GM23338 (cell line): ENCODE measurements at regions not wholly inside any gene's neighbourhood (a gene's known extent, or its start where the extent isn't known, plus 50 kb on each side); places are given as distances from the start of the nearest gene placed in this dataset.

Experiments
- ATAC-seq: fragments of 200-7000 bp; cut with Tn5 transposase; 3 replicates; pipeline ENCODE4 v1.9.1; 2020
- DNase-seq: peaks from one replicate; pipeline ENCODE4 v3.0.0-alpha.2; 2015; ENCODE audit warnings: low spot score
- H2AFZ ChIP-seq: fragments of 200-600 bp; sonication (generic); 2 replicates; pipeline ENCODE4 v1.8.0; 2016; ENCODE audit warnings: antibody characterized with exemption, mild to moderate bottlenecking, moderate library complexity
- H3F3A ChIP-seq: fragments of 200-600 bp; sonication (generic); replicated peaks from 2 replicates; pipeline ENCODE4 v1.8.0; 2017; ENCODE audit warnings: antibody characterized with exemption, mixed run types, low read depth
- H3K27ac ChIP-seq: fragments of 200-600 bp; sonication (generic); 2 replicates; pipeline ENCODE4 v1.6.1; 2016; ENCODE audit warnings: low read depth
- H3K27me3 ChIP-seq: fragments of 200-600 bp; sonication (generic); 2 replicates; pipeline ENCODE4 v1.8.0; 2016; ENCODE audit warnings: mild to moderate bottlenecking, mixed run types, moderate library complexity; ENCODE audit not compliant: insufficient read depth
- H3K36me3 ChIP-seq: fragments of 200-600 bp; sonication (generic); 2 replicates; pipeline ENCODE4 v1.8.0; 2016; ENCODE audit warnings: mild to moderate bottlenecking; ENCODE audit not compliant: insufficient read depth
- H3K4me1 ChIP-seq: fragments of 200-600 bp; sonication (generic); 2 replicates; pipeline ENCODE4 v1.8.0; 2016; ENCODE audit warnings: mild to moderate bottlenecking, moderate library complexity; ENCODE audit not compliant: insufficient read depth
- H3K4me2 ChIP-seq: fragments of 200-600 bp; sonication (generic); 2 replicates; pipeline ENCODE4 v1.7.1; 2017; ENCODE audit warnings: mixed run types
- H3K4me3 ChIP-seq: fragments of 200-600 bp; sonication (generic); 2 replicates; pipeline ENCODE4 v1.6.1; 2016; ENCODE audit warnings: mixed run types
- H3K79me2 ChIP-seq: fragments of 200-600 bp; sonication (generic); replicated peaks from 2 replicates; pipeline ENCODE4 v1.8.0; 2017; ENCODE audit warnings: mild to moderate bottlenecking; ENCODE audit not compliant: insufficient read depth
- H3K9me2 ChIP-seq: fragments of 200-600 bp; sonication (generic); 2 replicates; pipeline ENCODE4 v1.8.0; 2017; ENCODE audit not compliant: insufficient read depth
- H4K20me1 ChIP-seq: fragments of 200-600 bp; sonication (generic); replicated peaks from 2 replicates; pipeline ENCODE4 v1.8.0; 2017; ENCODE audit warnings: mild to moderate bottlenecking; ENCODE audit not compliant: insufficient read depth
- H3K27ac Mint-ChIP-seq: 2 replicates; pipeline ENCODE4 v1.8.0; 2020; ENCODE audit warnings: inconsistent platforms, mild to moderate bottlenecking, moderate library complexity, mixed read lengths
- H3K27me3 Mint-ChIP-seq: 3 replicates; pipeline ENCODE4 v1.8.0; 2022; ENCODE audit warnings: low read depth, mild to moderate bottlenecking, moderate library complexity, mixed read lengths, inconsistent platforms; ENCODE audit not compliant: insufficient read depth, poor library complexity
- H3K36me3 Mint-ChIP-seq: 3 replicates; pipeline ENCODE4 v1.8.0; 2021; ENCODE audit warnings: low read depth, mild to moderate bottlenecking, inconsistent platforms, moderate library complexity, mixed read lengths
- H3K4me1 Mint-ChIP-seq: 3 replicates; pipeline ENCODE4 v1.8.0; 2020; ENCODE audit warnings: mild to moderate bottlenecking, inconsistent platforms, mixed read lengths
- H3K4me3 Mint-ChIP-seq: 3 replicates; pipeline ENCODE4 v1.8.0; 2021; ENCODE audit warnings: moderate library complexity, mild to moderate bottlenecking, inconsistent platforms, mixed read lengths
- H3K9me3 Mint-ChIP-seq: 3 replicates; pipeline ENCODE4 v1.8.0; 2020; ENCODE audit warnings: moderate library complexity, mild to moderate bottlenecking, inconsistent platforms, mixed read lengths
- CREB1 ChIP-seq: fragments of 250-450 bp; sonication (Bioruptor Pico); IDR thresholded peaks from 2 replicates; pipeline ENCODE4 v1.5.0; 2020; ENCODE audit warnings: low read depth, mild to moderate bottlenecking, moderate library complexity
- CTCF ChIP-seq, 2 experiments: fragments of 200-600 bp in 1 of 2; sonication (generic) in 1 of 2; conservative IDR thresholded peaks; 2 replicates each; pipeline versions ENCODE4 v1.5.1 to v1.6.1; 2016 to 2017; ENCODE audit warnings: antibody characterized with exemption in 2 of 2, low read depth in 2 of 2, mild to moderate bottlenecking in 2 of 2, moderate library complexity in 1 of 2
- ETS1 ChIP-seq: IDR thresholded peaks from 2 replicates; pipeline ENCODE4 v1.6.1; 2016; ENCODE audit warnings: antibody characterized with exemption
- EZH2 ChIP-seq: fragments of 200-600 bp; sonication (generic); IDR thresholded peaks from one replicate; pipeline ENCODE4 v1.8.0; 2017; ENCODE audit warnings: antibody characterized with exemption, mild to moderate bottlenecking, low read depth; ENCODE audit not compliant: unreplicated experiment
- EZH2phosphoT487 ChIP-seq: fragments of 200-600 bp; sonication (generic); IDR thresholded peaks from one replicate; pipeline ENCODE4 v1.8.1; 2018; ENCODE audit warnings: antibody characterized with exemption; ENCODE audit not compliant: unreplicated experiment
- JUNB ChIP-seq: IDR thresholded peaks from one replicate; pipeline ENCODE4 v1.6.1; 2016; ENCODE audit warnings: antibody characterized with exemption; ENCODE audit not compliant: unreplicated experiment
- NANOG ChIP-seq: IDR thresholded peaks from 2 replicates; pipeline ENCODE4 v1.6.1; 2016; ENCODE audit warnings: antibody characterized with exemption, borderline replicate concordance
- POLR2AphosphoS5 ChIP-seq: IDR thresholded peaks from 2 replicates; pipeline ENCODE4 v1.6.1; 2016; ENCODE audit warnings: antibody characterized with exemption, low read depth
- REST ChIP-seq: IDR thresholded peaks from one replicate; pipeline ENCODE4 v1.6.1; 2018; ENCODE audit warnings: antibody characterized with exemption; ENCODE audit not compliant: unreplicated experiment
- STAT1 ChIP-seq: IDR thresholded peaks from one replicate; pipeline ENCODE4 v1.6.1; 2016; ENCODE audit warnings: antibody characterized with exemption; ENCODE audit not compliant: unreplicated experiment
- ZNF114 ChIP-seq: fragments of 250-450 bp; sonication (Bioruptor Pico); IDR thresholded peaks from 2 replicates; pipeline ENCODE4 v1.5.0; 2020; ENCODE audit warnings: mild to moderate bottlenecking, moderate library complexity
- ZNF331 ChIP-seq: fragments of 250-450 bp; sonication (Bioruptor Pico); IDR thresholded peaks from 2 replicates; pipeline ENCODE4 v1.5.0; 2020; ENCODE audit warnings: low read depth, mild to moderate bottlenecking, moderate library complexity
- ZNF462 ChIP-seq: fragments of 250-450 bp; sonication (Bioruptor Pico); IDR thresholded peaks from 2 replicates; pipeline ENCODE4 v1.5.0; 2020; ENCODE audit warnings: mild to moderate bottlenecking, moderate library complexity

GRCh38 chrX:102029026-102029425 lies 96.5 kb upstream of the TCEAL2 start:
- no peaks in the 10 kb centered on the region for H3K4me1 ChIP-seq
- ATAC-seq: no peak

More at GRCh38 chrX:102029026-102029425, 96.5 kb upstream of the TCEAL2 start:
- Histone ChIP-seq H3K4me2 (no peak overlapping the region), H3K79me2 (no peaks in the 10 kb centered on the region), H3K36me3 (no peaks in the 10 kb centered on the region), H4K20me1 (no peaks in the 10 kb centered on the region), H3K27ac (no peak overlapping the region), H3F3A (no peaks in the 10 kb centered on the region), H3K9me2 (no peaks in the 10 kb centered on the region), H3K27me3 (no peaks in the 10 kb centered on the region), H3K4me3 (no peak overlapping the region), H2AFZ (no peak overlapping the region)
- TF ChIP-seq ETS1 (no peak), ZNF331 (no peak), CREB1 (no peak), POLR2AphosphoS5 (no peak), EZH2 (no peak), ZNF462 (CRISPR knock-in tag) (no peak), STAT1 (no peak), CTCF (conservative IDR thresholded peaks at IDR 0.05; ENCODE audit: low read depth in 2 of 2) (no peak), JUNB (no peak), ZNF114 (CRISPR knock-in tag) (no peak), REST (no peak), NANOG (no peak), EZH2phosphoT487 (no peak)
- no peak for DNase-seq
- Mint-ChIP-seq H3K27me3 (no peaks in the 10 kb centered on the region), H3K9me3 (peaks cover 78% of the 10 kb centered on the region), H3K4me3 (no peak overlapping the region), H3K36me3 (peaks cover 40% of the 10 kb centered on the region), H3K4me1 (no peaks in the 10 kb centered on the region), H3K27ac (no peak overlapping the region)
